ENCODE measurements at regions not wholly inside any gene's neighbourhood (a gene's known extent, or its start where the extent isn't known, plus 50 kb on each side); places are given as distances from the start of the nearest gene placed in this dataset.
"Not testable (repeated sequence)": the region's sequence is repeated elsewhere in the genome, so short reads cannot be mapped to it uniquely, and the experiment has no call there.

DNA sequence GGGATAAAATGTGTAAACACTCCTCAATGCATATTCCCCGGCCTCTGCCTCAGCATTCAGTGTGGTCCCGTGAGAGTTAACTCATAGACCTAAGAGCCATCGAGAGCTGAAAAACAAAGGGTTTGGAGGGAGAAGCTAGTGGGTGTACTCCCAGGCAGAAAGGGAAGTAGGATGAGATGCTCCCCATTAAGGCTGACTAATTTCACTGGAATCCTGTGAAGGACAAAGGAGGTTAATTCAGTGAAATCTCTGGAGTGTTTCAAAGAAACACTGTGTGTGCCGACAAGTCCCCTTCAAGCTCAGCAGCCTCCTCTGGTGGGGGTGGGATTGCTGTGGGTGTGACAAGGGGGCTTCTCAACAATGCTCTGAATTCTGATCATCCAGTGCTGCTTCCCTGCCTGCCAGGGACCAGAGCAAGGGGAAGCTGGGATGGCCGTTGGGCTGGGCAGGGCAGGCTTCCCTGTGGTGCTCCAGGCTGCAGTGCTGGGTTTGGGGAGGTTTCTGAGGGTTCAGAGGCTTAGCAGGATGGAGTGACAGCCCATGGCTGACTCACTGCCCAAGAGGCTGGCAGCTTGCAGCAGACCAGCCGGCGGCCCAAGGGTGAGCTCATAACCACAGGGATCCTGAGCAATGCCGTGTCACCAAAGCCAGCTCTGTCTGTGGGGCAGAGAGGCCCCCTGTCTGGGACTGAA lies 61.4 kb upstream of the BMAL1 start:
- H3K9me3 Mint-ChIP-seq (ENCODE audit: unreplicated experiment) = no peaks in the 10 kb centered on the region
- no peak for DNase-seq
- H3K27ac Mint-ChIP-seq (ENCODE audit: unreplicated experiment) = no peak overlapping the region
- no peaks in the 10 kb centered on the region for H3K9me3 ChIP-seq
- H3K36me3 ChIP-seq (ENCODE audit: control insufficient read depth, insufficient read depth, low read length) = no peaks in the 10 kb centered on the region
- no peak overlapping the region for H3K4me3 Mint-ChIP-seq (ENCODE audit: unreplicated experiment)
- H3K27me3 ChIP-seq (replicated peaks; ENCODE audit: control insufficient read depth, insufficient read depth, low read length) = no peaks in the 10 kb centered on the region
- no peak overlapping the region for H3K4me3 ChIP-seq (ENCODE audit: low read depth, low read length)
- ChIA-PET CTCF (interaction anchor here (0.5 to 0.6 kb wide), 2 partner anchors 117 to 574 kb away, joined by 3 to 5 read pairs; no protein-coding TSS in a partner anchor), POLR2A (no interaction called here)
- H3K27me3 Mint-ChIP-seq (ENCODE audit: insufficient read depth, unreplicated experiment) = no peaks in the 10 kb centered on the region
- intact Hi-C loops (cut with micrococcal nuclease; ENCODE audit: unreplicated experiment) = loop anchor here (10.0 kb wide), 1 partner anchor 249 kb away; the partner anchor contains the start of gene BTBD10
- no TSS peak for BruUV-seq (replicated peaks)
- TF ChIP-seq, protein P1, sequence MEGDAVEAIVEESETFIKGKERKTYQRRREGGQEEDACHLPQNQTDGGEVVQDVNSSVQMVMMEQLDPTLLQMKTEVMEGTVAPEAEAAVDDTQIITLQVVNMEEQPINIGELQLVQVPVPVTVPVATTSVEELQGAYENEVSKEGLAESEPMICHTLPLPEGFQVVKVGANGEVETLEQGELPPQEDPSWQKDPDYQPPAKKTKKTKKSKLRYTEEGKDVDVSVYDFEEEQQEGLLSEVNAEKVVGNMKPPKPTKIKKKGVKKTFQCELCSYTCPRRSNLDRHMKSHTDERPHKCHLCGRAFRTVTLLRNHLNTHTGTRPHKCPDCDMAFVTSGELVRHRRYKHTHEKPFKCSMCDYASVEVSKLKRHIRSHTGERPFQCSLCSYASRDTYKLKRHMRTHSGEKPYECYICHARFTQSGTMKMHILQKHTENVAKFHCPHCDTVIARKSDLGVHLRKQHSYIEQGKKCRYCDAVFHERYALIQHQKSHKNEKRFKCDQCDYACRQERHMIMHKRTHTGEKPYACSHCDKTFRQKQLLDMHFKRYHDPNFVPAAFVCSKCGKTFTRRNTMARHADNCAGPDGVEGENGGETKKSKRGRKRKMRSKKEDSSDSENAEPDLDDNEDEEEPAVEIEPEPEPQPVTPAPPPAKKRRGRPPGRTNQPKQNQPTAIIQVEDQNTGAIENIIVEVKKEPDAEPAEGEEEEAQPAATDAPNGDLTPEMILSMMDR (IDR thresholded peaks at IDR 0.05; ENCODE audit: insufficient read depth in 1 of 2, low read depth in 1 of 2, low read length in 1 of 2, severe bottlenecking in 1 of 2, unreplicated experiment in 1 of 2) = no peak
- H3K4me1 ChIP-seq = no peaks in the 10 kb centered on the region
- H3K4me1 Mint-ChIP-seq (ENCODE audit: low read depth, unreplicated experiment) = no peaks in the 10 kb centered on the region
- H3K36me3 Mint-ChIP-seq (ENCODE audit: insufficient read depth, unreplicated experiment) = no peaks in the 10 kb centered on the region

DNA sequence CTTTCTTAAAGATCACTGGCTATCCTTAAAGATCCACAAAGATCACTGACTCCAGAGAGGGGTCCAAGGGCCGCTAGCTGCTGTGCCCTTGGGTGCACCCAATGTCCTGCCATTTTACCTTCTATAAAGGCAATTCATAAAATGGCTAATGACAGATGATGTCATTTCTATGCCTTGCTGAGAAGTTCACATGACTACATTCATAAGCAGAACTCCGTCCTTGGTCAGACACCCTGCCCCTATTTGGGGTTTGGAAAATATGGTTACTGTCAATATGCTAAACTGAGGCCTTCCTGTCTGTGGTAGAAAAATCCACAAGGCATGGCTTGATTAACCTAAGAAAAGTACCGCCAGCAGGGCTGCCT lies 60.9 kb upstream of the BMAL1 start:
- H3K9me3 Mint-ChIP-seq (ENCODE audit: unreplicated experiment) = no peaks in the 10 kb centered on the region
- no peak for DNase-seq
- TF ChIP-seq, protein P1 (IDR thresholded peaks at IDR 0.05; ENCODE audit: insufficient read depth in 1 of 2, low read depth in 1 of 2, low read length in 1 of 2, severe bottlenecking in 1 of 2, unreplicated experiment in 1 of 2) = no peak
- BruUV-seq (replicated peaks) = no TSS peak
- no peaks in the 10 kb centered on the region for H3K4me1 Mint-ChIP-seq (ENCODE audit: low read depth, unreplicated experiment)
- intact Hi-C loops (cut with micrococcal nuclease; ENCODE audit: unreplicated experiment) = loop anchor here (10.0 kb wide), 1 partner anchor 248 kb away; the partner anchor contains the start of gene BTBD10
- H3K27ac Mint-ChIP-seq (ENCODE audit: unreplicated experiment) = no peak overlapping the region
- H3K27me3 Mint-ChIP-seq (ENCODE audit: insufficient read depth, unreplicated experiment) = no peaks in the 10 kb centered on the region
- ChIA-PET CTCF (interaction anchor here (0.5 kb wide), 1 partner anchor 575 kb away, joined by 5 read pairs; no protein-coding TSS in a partner anchor), POLR2A (no interaction called here)
- H3K4me1 ChIP-seq = no peaks in the 10 kb centered on the region
- no peak overlapping the region for H3K4me3 ChIP-seq (ENCODE audit: low read depth, low read length)
- no peaks in the 10 kb centered on the region for H3K27me3 ChIP-seq (replicated peaks; ENCODE audit: control insufficient read depth, insufficient read depth, low read length)
- no peaks in the 10 kb centered on the region for H3K9me3 ChIP-seq
- no peak overlapping the region for H3K4me3 Mint-ChIP-seq (ENCODE audit: unreplicated experiment)
- H3K36me3 Mint-ChIP-seq (ENCODE audit: insufficient read depth, unreplicated experiment) = no peaks in the 10 kb centered on the region
- H3K36me3 ChIP-seq (ENCODE audit: control insufficient read depth, insufficient read depth, low read length) = no peaks in the 10 kb centered on the region

GRCh38 chr11:13218685-13219084 lies 58.9 kb upstream of the BMAL1 start:
- POLR2A ChIA-PET; BruUV-seq (replicated peaks); DNase-seq: not testable (repeated sequence)

More at GRCh38 chr11:13218685-13219084, 58.9 kb upstream of the BMAL1 start:
- H3K27ac Mint-ChIP-seq (ENCODE audit: unreplicated experiment); H3K27me3 ChIP-seq (replicated peaks; ENCODE audit: control insufficient read depth, insufficient read depth, low read length); H3K4me1 ChIP-seq; H3K36me3 Mint-ChIP-seq (ENCODE audit: insufficient read depth, unreplicated experiment); H3K4me1 Mint-ChIP-seq (ENCODE audit: low read depth, unreplicated experiment); H3K9me3 ChIP-seq; H3K36me3 ChIP-seq (ENCODE audit: control insufficient read depth, insufficient read depth, low read length); CTCF ChIA-PET; H3K9me3 Mint-ChIP-seq (ENCODE audit: unreplicated experiment); H3K4me3 Mint-ChIP-seq (ENCODE audit: unreplicated experiment); H3K27me3 Mint-ChIP-seq (ENCODE audit: insufficient read depth, unreplicated experiment); H3K4me3 ChIP-seq (ENCODE audit: low read depth, low read length): not testable (repeated sequence)
- intact Hi-C loops (cut with micrococcal nuclease; ENCODE audit: unreplicated experiment) = loop anchor here (10.0 kb wide), 1 partner anchor 246 kb away; the partner anchor contains the start of gene BTBD10
